MM.1S (cell line): ENCODE measurements at regions not wholly inside any gene's neighbourhood (a gene's known extent, or its start where the extent isn't known, plus 50 kb on each side); places are given as distances from the start of the nearest gene placed in this dataset.

Experiments used
- CTCF ChIP-seq: fragments of 300-600 bp; sonication (generic); IDR thresholded peaks from 2 replicates; pipeline ENCODE4 v1.5.1; 2016; ENCODE audit warnings: antibody characterized with exemption, low read length, mixed read lengths
- EZH2 ChIP-seq: fragments of 300-600 bp; sonication (generic); optimal IDR thresholded peaks from 2 replicates; pipeline ENCODE3; 2017; ENCODE audit warnings: low read depth, mild to moderate bottlenecking, antibody characterized with exemption, low read length, mixed read lengths

- TF ChIP-seq CTCF = no peak
- TF ChIP-seq EZH2 = no peak
Measured at GRCh38 chr1:5667513-5668325, 324.5 kb downstream of the NPHP4 start.
